ENCODE measurements at regions not wholly inside any gene's neighbourhood (a gene's known extent, or its start where the extent isn't known, plus 50 kb on each side); places are given as distances from the start of the nearest gene placed in this dataset.

DNA sequence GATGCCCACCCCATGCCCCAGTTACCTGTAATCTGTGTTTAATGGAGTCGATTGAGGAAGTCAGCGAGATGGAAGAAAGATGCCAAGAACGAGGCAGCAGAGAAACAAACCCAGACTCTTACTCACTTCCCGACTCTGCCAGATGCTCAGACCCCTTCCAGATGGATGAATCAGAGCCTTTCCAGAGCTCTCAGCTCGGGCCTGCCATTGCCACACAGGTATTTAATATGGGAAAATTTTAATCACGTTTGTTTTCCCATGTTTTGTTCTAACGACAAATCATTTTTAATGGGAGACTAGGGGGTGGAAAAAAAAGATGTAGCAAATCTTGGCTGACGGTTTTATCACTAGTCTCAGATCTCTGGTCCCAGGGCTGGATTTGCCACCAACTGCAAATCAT is 72.5 kb upstream of the SRRM4 start:
- H3K4me2 ChIP-seq (replicated peaks; ENCODE audit: extremely low read depth, low read length, poor library complexity, severe bottlenecking), result no peak overlapping the region
- no peaks in the 10 kb centered on the region for H3K4me1 Mint-ChIP-seq
- no peaks in the 10 kb centered on the region for H3K36me3 ChIP-seq (replicated peaks in 1 of 2; ENCODE audit: control insufficient read depth in 1 of 2, insufficient read depth in 2 of 2, low read length in 2 of 2)
- H3K79me2 ChIP-seq (ENCODE audit: insufficient read depth, low read length), result no peaks in the 10 kb centered on the region
- no peak for TF ChIP-seq CTCF (IDR thresholded peaks at IDR 0.05)
- H3K4me3 ChIP-seq (replicated peaks in 1 of 3; ENCODE audit: low read depth in 2 of 3, low read length in 3 of 3), result no peak overlapping the region
- intact Hi-C loops (cut with micrococcal nuclease), result no loop called here
- H3K27me3 Mint-ChIP-seq (ENCODE audit: low read depth in 3 of 3), result no peaks in the 10 kb centered on the region
- no peak overlapping the region for H3K9ac ChIP-seq (ENCODE audit: insufficient read depth, low read length, poor library complexity, severe bottlenecking)
- no peak overlapping the region for H3K27ac ChIP-seq (ENCODE audit: low read depth in 1 of 2, low read length in 2 of 2)
- DNase-seq, result no peak
- no peaks in the 10 kb centered on the region for H3K27me3 ChIP-seq (ENCODE audit: control insufficient read depth in 2 of 2, insufficient read depth in 2 of 2, low read length in 2 of 2)
- no peaks in the 10 kb centered on the region for H4K20me1 ChIP-seq (ENCODE audit: insufficient read depth, low read length)
- no peak overlapping the region for H3K4me3 Mint-ChIP-seq
- no peak overlapping the region for H2AFZ ChIP-seq (ENCODE audit: insufficient read depth, low read depth, low read length, poor library complexity, severe bottlenecking)
- H3K9me3 ChIP-seq (replicated peaks in 1 of 2; ENCODE audit: control insufficient read depth in 1 of 2, insufficient read depth in 1 of 2, low read length in 2 of 2), result no peaks in the 10 kb centered on the region
- no peaks in the 10 kb centered on the region for H3K36me3 Mint-ChIP-seq
- H3K4me1 ChIP-seq (ENCODE audit: control insufficient read depth in 1 of 2, insufficient read depth in 2 of 2, low read length in 2 of 2), result no peaks in the 10 kb centered on the region
- WGBS (ENCODE audit: insufficient coverage), result 89% methylated on average over 3 of the region's 8 CpGs
- H3K27ac Mint-ChIP-seq, result no peak overlapping the region
- peaks cover 0 to 9% (median 0%) of the 10 kb centered on the region in 7 donors for H3K9me3 Mint-ChIP-seq

DNA sequence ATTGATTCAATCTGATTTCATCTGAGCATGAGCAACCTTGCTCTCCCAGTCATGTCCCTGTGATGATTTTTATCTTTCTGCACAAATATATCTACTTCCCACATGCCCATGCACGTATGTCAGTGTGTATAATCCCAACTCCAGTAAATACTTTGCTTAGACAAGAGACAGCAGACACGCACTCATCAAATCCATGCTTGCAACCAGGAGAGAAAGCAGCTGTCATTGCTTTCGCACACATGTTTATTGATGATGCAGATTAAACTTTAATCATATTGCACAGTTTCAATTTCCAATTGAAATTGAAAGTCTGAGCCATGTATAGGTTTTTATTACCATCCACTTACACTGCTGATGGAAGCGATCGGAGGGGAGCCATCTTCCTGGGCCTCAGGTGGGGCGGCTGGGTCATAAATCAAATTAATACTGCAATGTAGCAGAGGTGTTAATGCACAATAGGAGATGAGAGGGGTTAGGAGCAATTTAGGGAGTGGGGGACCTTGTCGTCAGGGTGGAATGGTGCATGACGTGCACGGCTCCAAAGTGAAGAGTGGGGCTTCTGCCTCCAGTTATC is 68.6 kb upstream of the SRRM4 start:
- no peak overlapping the region for H3K4me2 ChIP-seq (replicated peaks; ENCODE audit: extremely low read depth, low read length, poor library complexity, severe bottlenecking)
- peaks cover 0 to 7% (median 0%) of the 10 kb centered on the region in 7 donors for H3K9me3 Mint-ChIP-seq
- no peaks in the 10 kb centered on the region for H3K4me1 ChIP-seq (ENCODE audit: control insufficient read depth in 1 of 2, insufficient read depth in 2 of 2, low read length in 2 of 2)
- no peaks in the 10 kb centered on the region for H4K20me1 ChIP-seq (ENCODE audit: insufficient read depth, low read length)
- H3K27ac ChIP-seq (ENCODE audit: low read depth in 1 of 2, low read length in 2 of 2), result no peak overlapping the region
- H3K79me2 ChIP-seq (ENCODE audit: insufficient read depth, low read length), result no peaks in the 10 kb centered on the region
- no peaks in the 10 kb centered on the region for H3K27me3 ChIP-seq (ENCODE audit: control insufficient read depth in 2 of 2, insufficient read depth in 2 of 2, low read length in 2 of 2)
- no peak for TF ChIP-seq CTCF (IDR thresholded peaks at IDR 0.05)
- H3K4me1 Mint-ChIP-seq, result no peaks in the 10 kb centered on the region
- H3K36me3 ChIP-seq (replicated peaks in 1 of 2; ENCODE audit: control insufficient read depth in 1 of 2, insufficient read depth in 2 of 2, low read length in 2 of 2), result no peaks in the 10 kb centered on the region
- H3K4me3 ChIP-seq (replicated peaks in 1 of 3; ENCODE audit: low read depth in 2 of 3, low read length in 3 of 3), result no peak overlapping the region
- no peak overlapping the region for H3K9ac ChIP-seq (ENCODE audit: insufficient read depth, low read length, poor library complexity, severe bottlenecking)
- no peak for DNase-seq
- H3K36me3 Mint-ChIP-seq, result no peaks in the 10 kb centered on the region
- H3K27ac Mint-ChIP-seq, result no peak overlapping the region
- H3K4me3 Mint-ChIP-seq, result no peak overlapping the region
- no peaks in the 10 kb centered on the region for H3K27me3 Mint-ChIP-seq (ENCODE audit: low read depth in 3 of 3)
- intact Hi-C loops (cut with micrococcal nuclease), result no loop called here
- H2AFZ ChIP-seq (ENCODE audit: insufficient read depth, low read depth, low read length, poor library complexity, severe bottlenecking), result no peak overlapping the region
- H3K9me3 ChIP-seq (replicated peaks in 1 of 2; ENCODE audit: control insufficient read depth in 1 of 2, insufficient read depth in 1 of 2, low read length in 2 of 2), result no peaks in the 10 kb centered on the region
- 83% methylated on average over 1 of the region's 9 CpGs for WGBS (ENCODE audit: insufficient coverage)
